DMS114 treated with DMSO at 0.1 percent for 48 hours (cell line): ENCODE measurements at regions not wholly inside any gene's neighbourhood (a gene's known extent, or its start where the extent isn't known, plus 50 kb on each side); places are given as distances from the start of the nearest gene placed in this dataset.
"Not testable (repeated sequence)": the region's sequence is repeated elsewhere in the genome, so short reads cannot be mapped to it uniquely, and the experiment has no call there.

ENCODE experiments used
- DNase-seq: peaks from one replicate; lab custom pipeline; 2025; ENCODE audit not compliant: unreplicated experiment; lab: John Stamatoyannopoulos, UW

GRCh38 chr6:132142768-132143167 is 191.6 kb upstream of the CCN2 start:
- DNase-seq, result no peak

- no peak for DNase-seq
Measured at GRCh38 chr6:132142308-132142707, 191.1 kb upstream of the CCN2 start.

- DNase-seq, result no peak
Measured at GRCh38 chr6:132140189-132140588, 189.0 kb upstream of the CCN2 start.

- DNase-seq, result no peak
Measured at GRCh38 chr6:132139611-132140010, 188.4 kb upstream of the CCN2 start.

GRCh38 chr6:132136981-132137380 is 185.8 kb upstream of the CCN2 start:
- no peak for DNase-seq

- DNase-seq, result no peak
Measured at GRCh38 chr6:132135409-132135808, 184.2 kb upstream of the CCN2 start.

- DNase-seq, result no peak
Measured at GRCh38 chr6:132133736-132134445, 182.7 kb upstream of the CCN2 start.

- DNase-seq, result no peak
Measured at GRCh38 chr6:132132924-132133639, 181.9 kb upstream of the CCN2 start.

DNA sequence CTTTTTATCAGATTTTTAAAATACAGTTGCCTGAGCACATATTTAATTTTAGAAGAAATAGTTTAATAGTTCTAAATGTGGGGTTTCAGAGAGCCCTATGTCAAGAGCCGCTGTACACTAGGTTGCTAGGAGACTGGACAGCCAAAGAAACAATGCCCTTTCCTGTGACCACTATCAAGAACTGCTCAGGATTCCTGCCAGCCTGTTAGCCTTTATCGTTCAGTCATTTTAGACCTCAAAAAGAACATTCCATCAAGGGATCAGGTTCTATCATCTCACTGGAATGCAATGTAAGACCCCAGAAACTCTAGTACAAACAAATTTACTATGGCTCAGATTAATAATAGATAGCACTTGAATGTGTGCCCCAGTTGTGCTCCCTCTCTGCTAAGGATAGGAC is 181.2 kb upstream of the CCN2 start:
- DNase-seq, result no peak

GRCh38 chr6:132131758-132132157 is 180.6 kb upstream of the CCN2 start:
- no peak for DNase-seq

GRCh38 chr6:132131351-132131750 is 180.2 kb upstream of the CCN2 start:
- DNase-seq, result no peak

- DNase-seq, result no peak
Measured at GRCh38 chr6:132130626-132131298, 179.6 kb upstream of the CCN2 start.

DNA sequence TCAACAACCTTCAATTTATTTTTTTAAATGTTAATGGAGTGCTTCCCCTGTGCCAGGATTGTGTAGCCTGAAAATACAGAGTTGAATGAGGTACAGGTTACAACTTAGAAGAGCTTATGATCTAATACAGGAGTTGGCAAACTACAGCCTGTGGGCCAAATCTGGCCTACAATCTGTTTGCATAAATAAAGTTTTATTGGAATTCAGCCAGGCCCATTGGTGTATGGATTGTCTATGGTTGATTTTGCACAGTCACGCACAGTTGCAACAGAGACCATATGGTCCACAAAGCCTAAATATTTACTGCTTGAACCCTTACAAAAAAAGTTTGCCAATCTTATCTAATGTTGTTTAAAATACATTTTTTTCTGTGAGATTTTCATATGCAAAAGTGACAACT is 177.3 kb upstream of the CCN2 start:
- DNase-seq, result no peak

DNA sequence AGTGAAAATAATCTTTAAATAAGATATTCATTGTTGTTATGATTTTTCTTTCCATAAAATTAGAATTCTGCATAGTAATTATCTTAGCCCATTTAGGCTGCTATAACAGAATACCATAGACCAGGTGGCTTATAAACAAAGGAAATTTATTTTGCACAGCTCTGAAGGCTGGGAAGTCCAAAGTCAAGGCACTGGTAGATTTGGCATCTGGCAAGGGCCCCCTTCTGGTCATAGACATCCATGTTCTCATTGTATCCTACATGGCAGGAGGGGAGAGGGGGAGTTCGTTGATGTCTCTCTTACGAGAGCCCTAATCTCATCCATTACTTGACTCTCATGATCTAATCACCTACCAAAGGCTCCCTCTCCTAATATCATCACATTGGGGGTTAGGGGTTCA is 175.0 kb upstream of the CCN2 start:
- DNase-seq, result no peak

- no peak for DNase-seq
Measured at GRCh38 chr6:132122871-132123270, 171.7 kb upstream of the CCN2 start.

- no peak for DNase-seq
Measured at GRCh38 chr6:132122176-132122575, 171.0 kb upstream of the CCN2 start.

DNA sequence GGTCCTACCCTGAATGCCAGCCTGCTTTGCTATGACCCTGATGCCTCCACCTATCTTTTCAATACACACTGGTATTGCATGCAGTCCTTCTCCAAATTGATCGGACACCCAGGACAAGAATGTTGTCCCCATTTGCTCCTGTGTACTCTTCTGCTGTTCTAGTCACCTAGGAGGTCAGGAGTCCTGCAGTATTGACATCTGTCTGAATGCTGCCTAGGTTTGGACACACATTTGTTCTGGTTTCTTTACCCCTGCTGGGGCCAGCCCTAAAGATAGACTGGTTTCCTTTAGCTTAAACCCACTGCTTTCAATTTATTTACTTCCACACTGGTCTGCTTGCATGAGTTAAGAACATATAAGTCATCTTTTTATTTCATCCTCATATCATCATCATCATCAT is 167.0 kb upstream of the CCN2 start:
- no peak for DNase-seq

GRCh38 chr6:132115714-132116366 is 164.7 kb upstream of the CCN2 start:
- DNase-seq, result no peak

DNA sequence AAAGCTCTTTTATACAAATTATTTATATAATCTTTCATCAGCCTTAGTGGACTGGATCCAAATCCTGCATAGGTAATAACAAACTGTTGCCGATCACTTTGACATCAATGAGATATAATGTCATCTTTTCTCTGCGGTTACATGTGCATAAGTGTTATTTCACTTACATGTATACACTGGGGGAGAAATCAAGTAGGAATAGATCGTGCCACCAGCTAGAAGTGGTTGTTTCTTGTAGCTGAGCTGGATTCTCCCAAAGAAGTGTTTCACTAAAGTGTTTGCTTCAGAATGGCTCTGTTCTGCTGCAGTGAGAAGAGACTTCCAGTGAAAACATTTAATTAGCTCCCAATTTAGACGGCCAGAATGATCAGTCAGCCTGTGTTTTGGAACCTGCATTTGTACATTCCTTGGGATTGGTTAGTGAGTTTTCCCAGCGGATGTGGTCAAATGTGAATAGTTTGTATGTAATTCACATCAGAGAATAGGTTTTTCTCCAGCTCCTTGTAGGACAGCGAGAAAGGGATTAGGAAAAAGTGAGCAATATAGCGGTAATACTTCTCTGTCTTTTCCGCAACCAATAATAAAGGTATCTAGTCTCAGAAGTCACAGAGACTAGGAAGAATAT is 163.1 kb upstream of the CCN2 start:
- no peak for DNase-seq

DNA sequence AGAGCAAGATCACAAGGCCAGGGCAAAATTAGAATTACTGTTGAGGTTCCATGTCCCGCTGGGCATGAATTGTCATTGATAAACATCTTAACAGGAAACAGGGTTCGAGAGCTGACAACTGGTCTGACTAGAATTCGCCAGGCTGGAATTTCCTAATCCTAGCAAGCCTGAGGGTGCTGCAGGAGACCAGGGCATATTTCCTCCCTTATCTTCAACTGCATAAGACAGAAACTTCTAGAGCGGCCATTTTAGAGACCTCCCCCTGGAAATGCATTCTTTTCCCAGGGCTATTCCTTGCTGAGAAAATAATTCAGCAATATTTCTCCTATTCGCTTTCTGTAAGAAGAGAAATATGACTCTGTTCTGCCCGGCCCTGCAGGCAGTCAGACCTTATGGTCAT is 158.6 kb upstream of the CCN2 start:
- DNase-seq, result not testable (repeated sequence)

- no peak for DNase-seq
Measured at GRCh38 chr6:132107896-132108295, 156.7 kb upstream of the CCN2 start.
